HG02885 (cell line): ENCODE measurements at regions not wholly inside any gene's neighbourhood (a gene's known extent, or its start where the extent isn't known, plus 50 kb on each side); places are given as distances from the start of the nearest gene placed in this dataset.
A peak's percentile ranks its signal among the peaks of the same experiment; 100 is the strongest.
"Not testable (repeated sequence)": the region's sequence is repeated elsewhere in the genome, so short reads cannot be mapped to it uniquely, and the experiment has no call there.

Experiments used
- ATAC-seq: cut with Tn5 transposase; IDR thresholded peaks from one replicate; pipeline ENCODE4 v1.9.1; 2021; ENCODE audit warnings: mild to moderate bottlenecking; ENCODE audit not compliant: unreplicated experiment, poor library complexity

GRCh38 chr2:89198026-89198425 lies 506.6 kb downstream of the RPIA start:
- not testable (repeated sequence) for ATAC-seq

- not testable (repeated sequence) for ATAC-seq
Observed at GRCh38 chr2:89199453-89200246, 508.2 kb downstream of the RPIA start.

DNA sequence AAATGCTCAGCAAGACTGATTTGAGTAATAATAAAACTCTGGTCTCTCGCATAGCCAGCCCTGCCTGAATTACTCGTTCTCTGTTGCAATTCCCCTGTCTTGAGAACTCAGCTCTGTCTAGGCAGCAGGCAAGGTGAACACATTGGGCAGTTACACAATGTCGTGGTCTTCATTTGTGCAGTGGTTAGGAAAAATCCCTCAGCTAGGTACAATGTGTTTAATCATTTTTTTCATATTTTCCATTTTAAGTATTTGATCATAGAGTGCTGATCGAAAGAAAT lies 508.7 kb downstream of the RPIA start:
- ATAC-seq, result not testable (repeated sequence)

DNA sequence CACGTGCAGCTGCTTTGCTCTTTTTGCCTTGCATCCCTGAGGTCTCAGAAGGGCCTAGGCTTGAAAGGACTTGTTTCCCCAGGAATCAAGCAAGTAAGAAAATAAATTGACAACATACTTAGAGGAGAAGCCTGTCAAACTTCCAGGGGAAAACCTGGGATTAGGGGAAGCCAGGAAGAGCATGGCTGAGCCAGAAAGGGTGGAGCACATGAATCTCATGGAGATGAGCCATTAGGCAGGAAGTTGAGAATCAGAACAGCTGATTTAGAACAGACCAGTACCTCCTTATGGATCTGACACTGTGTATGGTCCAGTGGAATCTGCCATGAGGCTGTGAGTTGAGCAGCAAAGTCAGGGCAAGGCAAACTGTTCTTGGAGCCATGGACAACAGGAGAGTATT lies 511.0 kb downstream of the RPIA start:
- ATAC-seq, result not testable (repeated sequence)

GRCh38 chr2:89205153-89205552 lies 513.7 kb downstream of the RPIA start:
- peak; percentile 65 for ATAC-seq

GRCh38 chr2:89208144-89208932 lies 516.9 kb downstream of the RPIA start:
- not testable (repeated sequence) for ATAC-seq

DNA sequence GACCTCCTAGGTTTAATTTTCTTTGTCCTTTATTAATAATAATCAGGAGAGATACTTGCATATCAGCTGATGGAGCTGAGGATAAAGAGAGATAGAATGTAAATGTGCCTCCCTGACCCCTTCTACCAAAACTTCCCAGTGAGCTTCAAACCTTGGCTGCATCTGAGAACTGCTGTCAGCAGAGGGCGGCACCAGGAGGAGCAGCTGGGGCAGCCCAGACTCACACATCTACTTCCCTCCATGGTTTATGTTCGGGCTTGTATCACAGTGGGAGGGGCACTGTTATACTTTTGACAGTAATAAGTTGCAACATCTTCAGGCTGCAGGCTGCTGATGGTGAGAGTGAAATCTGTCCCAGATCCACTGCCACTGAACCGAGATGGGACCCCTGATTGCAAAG lies 521.7 kb downstream of the RPIA start:
- peak; percentile 88 for ATAC-seq

DNA sequence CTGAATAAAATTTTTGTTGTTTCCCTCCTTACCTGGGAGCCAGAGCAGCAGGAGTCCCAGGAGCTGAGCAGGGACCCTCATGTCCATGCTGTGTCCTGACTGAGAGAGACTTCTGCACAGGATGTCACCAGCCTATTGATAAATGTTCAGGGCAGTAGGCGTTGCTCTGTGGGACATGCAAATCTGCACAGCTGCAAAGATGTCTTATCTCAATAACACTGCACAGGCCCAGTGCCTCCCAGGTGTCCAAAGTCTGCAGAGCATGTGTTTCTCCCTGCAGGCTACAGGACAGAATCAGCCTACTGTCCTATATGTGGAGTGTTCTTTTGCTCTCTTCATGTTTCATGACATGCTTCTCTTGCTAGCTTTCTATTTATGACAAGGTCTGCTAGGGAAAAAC lies 522.3 kb downstream of the RPIA start:
- peak; percentile 69 for ATAC-seq

DNA sequence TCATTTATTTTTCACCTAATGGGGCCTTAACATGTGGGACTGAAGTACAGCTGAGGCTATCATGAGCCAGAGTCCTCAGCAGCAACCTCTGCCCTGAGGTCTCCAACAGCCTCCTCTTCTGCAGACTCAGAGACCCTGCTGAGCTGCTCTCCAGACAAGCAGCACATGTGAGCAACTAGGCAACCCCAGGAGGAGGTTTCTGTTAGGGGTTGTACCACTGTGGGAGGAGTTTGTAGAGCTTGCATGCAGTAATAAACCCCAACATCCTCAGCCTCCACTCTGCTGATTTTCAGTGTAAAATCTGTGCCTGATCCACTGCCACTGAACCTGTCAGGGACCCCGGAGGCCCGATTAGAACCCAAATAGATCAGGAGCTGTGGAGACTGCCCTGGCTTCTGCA lies 530.0 kb downstream of the RPIA start:
- not testable (repeated sequence) for ATAC-seq

GRCh38 chr2:89222063-89222732 lies 530.7 kb downstream of the RPIA start:
- ATAC-seq, result not testable (repeated sequence)

GRCh38 chr2:89224803-89225202 lies 533.3 kb downstream of the RPIA start:
- not testable (repeated sequence) for ATAC-seq

- not testable (repeated sequence) for ATAC-seq
Observed at GRCh38 chr2:89229979-89230378, 538.5 kb downstream of the RPIA start.

DNA sequence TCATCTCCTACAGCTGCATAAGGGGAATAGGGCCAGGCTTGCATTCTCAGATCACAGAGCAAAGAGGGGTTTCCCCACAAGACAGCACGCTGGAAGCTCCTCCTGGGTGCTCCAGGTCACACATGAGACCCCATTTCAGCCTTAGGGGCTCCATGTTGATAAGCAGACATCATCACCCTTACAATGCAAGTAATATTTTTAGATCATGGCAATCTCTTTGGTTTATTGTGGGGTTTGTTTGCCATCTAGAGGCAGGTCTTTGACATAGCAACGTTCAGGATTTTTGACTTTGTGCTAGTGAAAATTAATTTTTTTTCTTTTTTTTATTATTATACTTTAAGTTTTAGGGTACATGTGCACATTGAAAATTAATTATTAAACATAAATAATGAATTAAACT lies 539.8 kb downstream of the RPIA start:
- peak; percentile 53 for ATAC-seq

GRCh38 chr2:89233931-89234330 lies 542.5 kb downstream of the RPIA start:
- ATAC-seq, result not testable (repeated sequence)

- ATAC-seq, result not testable (repeated sequence)
Observed at GRCh38 chr2:89234818-89235466, 543.5 kb downstream of the RPIA start.

- not testable (repeated sequence) for ATAC-seq
Observed at GRCh38 chr2:89236832-89237450, 545.5 kb downstream of the RPIA start.

GRCh38 chr2:89237783-89238182 lies 546.3 kb downstream of the RPIA start:
- not testable (repeated sequence) for ATAC-seq

DNA sequence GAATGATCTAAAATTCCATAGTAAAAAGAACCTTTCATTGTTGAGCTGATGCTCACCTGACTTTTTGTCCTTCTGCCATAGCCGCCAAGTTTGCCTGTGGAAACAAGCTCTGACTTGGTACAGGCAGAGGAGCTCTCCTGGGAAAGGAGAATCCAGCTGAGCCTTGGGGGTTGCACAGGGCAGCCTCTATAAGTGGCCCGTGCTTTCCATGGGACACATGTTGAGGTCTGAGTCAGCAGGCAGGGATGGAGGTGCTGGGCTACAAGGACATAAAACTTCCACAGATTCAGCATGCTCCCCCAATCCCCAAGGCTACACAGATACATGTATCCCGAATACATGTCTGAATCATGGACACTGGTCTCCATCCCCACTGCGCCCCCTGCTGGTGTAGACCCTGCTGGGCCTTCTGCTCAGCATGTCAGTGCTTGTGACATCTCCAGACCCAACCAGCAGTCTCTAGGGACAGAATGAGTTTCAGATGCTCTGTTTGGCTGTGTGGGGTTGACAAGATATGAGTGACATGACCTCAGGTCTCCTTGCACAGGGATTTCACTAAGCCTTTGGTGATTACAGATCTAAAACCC lies 551.7 kb downstream of the RPIA start:
- peak; percentile 96 for ATAC-seq

DNA sequence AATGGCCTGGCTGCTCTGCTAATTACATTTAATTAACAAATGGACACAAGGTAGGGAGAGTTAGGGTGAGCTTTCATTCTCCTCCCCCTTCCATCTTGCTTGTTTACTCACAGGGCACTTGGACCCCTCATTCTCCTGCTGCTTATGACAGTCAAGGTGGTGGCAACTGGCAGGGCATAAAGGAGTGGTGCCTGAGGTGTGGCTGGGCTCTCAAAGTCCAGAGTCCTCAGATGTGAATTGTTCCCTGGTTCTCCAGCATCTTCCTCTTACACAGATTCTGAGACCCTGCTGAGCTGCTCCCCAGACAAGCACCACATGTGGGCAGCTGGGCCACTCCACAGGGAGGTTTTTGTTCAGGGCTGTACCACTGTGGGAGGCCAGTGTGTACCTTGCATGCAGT lies 552.9 kb downstream of the RPIA start:
- not testable (repeated sequence) for ATAC-seq

DNA sequence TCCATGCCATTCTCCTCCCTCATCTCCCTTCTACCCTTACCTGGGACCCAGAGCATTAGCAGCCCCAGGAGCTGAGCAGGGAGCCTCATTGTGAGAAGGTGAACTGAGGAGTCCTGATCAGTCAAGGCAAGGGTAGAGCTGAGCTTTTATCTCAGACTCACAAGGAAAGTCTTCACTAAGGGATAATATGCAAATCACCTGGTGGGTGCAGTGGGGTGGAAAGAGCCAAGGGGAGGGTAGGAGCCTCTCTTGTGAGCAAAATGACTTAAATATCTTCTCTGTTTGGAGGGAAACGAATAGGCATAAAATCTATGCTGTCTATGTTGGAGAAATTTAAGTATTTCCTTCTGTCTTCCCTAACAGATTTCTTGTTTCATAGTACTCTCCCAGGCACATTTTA lies 554.0 kb downstream of the RPIA start:
- ATAC-seq, result not testable (repeated sequence)
